ENCODE measurements at regions not wholly inside any gene's neighbourhood (a gene's known extent, or its start where the extent isn't known, plus 50 kb on each side); places are given as distances from the start of the nearest gene placed in this dataset.
A peak's percentile ranks its signal among the peaks of the same experiment; 100 is the strongest.

GRCh38 chr9:87324613-87325194, 173.0 kb upstream of the DAPK1 start:
- no peak for DNase-seq (ENCODE audit: low read depth in 2 of 2)

DNA sequence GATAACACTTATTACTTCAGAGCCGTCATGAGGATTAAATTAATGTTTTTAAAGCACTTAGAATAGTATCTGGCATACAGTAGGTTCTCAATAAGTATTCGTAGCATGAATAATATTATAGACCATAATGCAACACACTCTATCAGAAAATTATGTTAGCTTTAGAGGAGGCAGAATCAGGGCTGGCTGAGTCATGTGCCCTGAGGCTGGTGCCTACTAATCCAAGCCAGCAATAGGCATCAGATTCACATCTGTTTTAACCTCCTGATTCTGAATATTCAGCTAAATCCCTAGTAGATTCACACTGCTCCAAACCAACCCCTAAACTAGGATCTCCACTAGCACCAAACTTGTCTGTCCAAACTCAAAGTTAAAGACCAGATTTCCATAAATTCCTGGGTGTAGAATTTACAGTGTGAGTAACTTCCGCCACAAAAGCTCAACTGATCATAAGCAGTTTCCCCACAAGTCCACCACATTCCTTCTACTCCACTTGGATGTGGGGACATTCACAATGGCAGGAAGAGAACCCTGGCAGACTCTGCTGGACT, 170.0 kb upstream of the DAPK1 start:
- no peak for DNase-seq (ENCODE audit: low read depth in 2 of 2)

DNA sequence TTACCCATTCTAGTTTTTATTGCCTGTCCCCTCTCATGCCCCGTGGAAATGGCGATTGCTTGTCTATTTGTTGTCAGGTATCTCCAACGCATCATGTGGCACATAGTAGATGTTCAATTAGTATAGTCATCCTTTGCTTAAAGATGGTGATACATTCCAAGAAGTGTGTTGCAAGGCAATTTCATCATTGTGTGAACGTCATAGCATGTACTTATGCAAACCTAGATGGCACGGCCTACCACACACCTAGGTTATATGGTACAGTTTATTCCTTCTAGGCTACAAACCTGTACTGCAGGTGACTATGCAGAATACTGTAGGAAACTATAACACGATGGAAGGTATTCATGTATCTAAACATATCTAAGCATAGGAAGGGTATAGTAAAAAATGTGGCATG, 163.9 kb upstream of the DAPK1 start:
- no peak for DNase-seq (ENCODE audit: low read depth in 2 of 2)

DNA sequence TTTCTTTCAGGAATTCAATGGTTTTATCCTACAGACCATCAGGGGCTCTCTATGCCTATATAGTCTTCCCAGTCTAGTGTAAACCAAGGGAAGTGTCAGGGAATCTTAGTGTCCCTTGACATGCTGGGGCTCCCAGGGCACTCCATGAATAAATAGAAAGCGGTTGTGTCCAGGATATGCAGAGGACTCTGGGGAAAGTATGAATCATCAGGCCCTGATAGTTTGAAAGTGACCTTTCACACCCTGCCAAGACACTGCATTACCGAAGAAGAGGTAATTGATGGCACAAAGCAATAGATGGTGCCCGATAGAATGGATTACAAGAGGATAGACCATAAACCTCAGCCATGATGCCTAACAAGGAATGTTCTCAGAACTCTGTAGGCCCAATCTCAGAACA, 163.3 kb upstream of the DAPK1 start:
- DNase-seq (ENCODE audit: low read depth in 2 of 2): no peak

GRCh38 chr9:87336407-87336806, 161.3 kb upstream of the DAPK1 start:
- DNase-seq (ENCODE audit: low read depth in 2 of 2): no peak

DNA sequence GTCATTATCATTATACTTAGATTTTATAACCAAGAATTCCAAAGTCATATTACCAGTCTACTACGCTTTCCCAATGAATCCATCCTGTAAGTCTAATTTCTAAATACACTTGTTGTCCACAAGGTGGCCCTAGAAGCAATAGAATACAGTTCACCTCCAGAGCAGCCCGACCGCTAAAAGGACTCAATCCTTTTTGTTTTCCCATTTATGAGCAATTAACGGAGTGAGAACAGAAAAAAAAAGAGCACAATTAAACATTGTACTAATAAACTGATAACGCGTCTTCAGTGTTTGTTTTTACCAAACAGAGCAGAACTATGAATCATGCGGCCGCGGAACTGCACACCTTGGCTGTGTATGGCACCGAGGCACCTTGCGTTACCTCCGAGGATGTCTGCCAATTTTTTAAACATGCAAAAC, 160.7 kb upstream of the DAPK1 start:
- DNase-seq (ENCODE audit: low read depth in 2 of 2): peak in 1 of 2 experiments; percentile 4

DNA sequence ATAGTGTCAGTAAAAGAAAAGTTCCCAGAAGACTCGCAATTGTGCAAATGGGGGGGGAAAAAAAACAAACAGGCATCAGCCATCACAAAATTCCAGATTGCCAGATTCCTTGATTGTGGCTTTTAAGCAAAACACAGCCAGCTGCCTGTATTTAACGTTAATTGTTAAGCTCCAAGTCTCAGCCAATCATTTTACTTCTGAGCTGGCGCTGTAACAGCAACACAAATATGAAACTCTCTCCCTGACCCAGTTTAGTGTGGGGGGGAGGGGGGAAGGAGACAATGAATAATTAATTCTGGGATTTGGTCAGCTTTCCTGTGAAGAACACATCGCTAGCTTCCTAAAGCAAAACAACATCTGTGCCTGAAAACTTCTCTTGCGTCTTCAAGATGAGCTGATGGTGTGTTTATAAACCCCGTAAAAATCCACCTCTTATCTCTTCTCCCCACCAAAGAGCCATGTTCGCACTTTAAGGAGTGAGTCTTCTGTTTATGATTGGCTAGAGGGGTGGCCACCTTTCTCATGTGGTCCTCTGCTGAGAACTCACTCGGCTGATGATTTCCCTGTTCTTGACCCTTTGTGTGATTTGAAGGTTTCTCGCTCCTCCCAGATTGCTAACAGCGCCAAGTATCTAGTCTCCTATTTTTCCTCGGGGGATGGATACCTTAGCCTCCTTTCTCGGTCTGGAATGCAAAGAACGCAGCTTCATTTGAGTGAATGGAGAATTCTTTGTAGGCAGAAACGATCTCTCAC, 160.2 kb upstream of the DAPK1 start:
- DNase-seq (ENCODE audit: low read depth in 2 of 2): no peak

GRCh38 chr9:87338088-87338989, 159.3 kb upstream of the DAPK1 start:
- no peak for DNase-seq (ENCODE audit: low read depth in 2 of 2)

GRCh38 chr9:87340391-87340790, 157.3 kb upstream of the DAPK1 start:
- DNase-seq (ENCODE audit: low read depth in 2 of 2): no peak

DNA sequence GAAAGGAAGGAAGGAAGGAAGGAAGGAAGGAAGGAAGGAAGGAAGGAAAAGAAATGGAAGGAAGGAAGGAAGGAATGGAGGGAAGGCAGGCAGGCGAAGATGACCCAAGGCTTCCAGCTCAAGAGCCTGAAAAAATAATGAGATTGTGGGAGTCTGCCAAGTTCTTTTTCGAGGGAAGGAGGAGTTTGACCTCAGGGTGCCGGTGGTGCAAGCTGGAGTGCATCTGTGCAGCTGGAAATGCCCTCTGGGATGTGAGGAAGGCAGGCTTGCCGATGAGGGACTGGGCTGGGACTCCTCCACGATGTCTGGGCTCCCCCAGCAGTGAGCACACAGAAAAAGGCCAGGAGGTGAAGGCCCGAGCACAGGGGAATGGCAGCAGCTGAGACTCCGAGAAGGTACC, 154.9 kb upstream of the DAPK1 start:
- DNase-seq (ENCODE audit: low read depth in 2 of 2): no peak

GRCh38 chr9:87343816-87344430, 153.7 kb upstream of the DAPK1 start:
- no peak for DNase-seq (ENCODE audit: low read depth in 2 of 2)

- DNase-seq (ENCODE audit: low read depth in 2 of 2): no peak
Observed at GRCh38 chr9:87346061-87346665, 151.5 kb upstream of the DAPK1 start.

- no peak for DNase-seq (ENCODE audit: low read depth in 2 of 2)
Observed at GRCh38 chr9:87350915-87351314, 146.8 kb upstream of the DAPK1 start.

GRCh38 chr9:87353301-87353700, 144.4 kb upstream of the DAPK1 start:
- no peak for DNase-seq (ENCODE audit: low read depth in 2 of 2)

- no peak for DNase-seq (ENCODE audit: low read depth in 2 of 2)
Observed at GRCh38 chr9:87354147-87354546, 143.5 kb upstream of the DAPK1 start.

DNA sequence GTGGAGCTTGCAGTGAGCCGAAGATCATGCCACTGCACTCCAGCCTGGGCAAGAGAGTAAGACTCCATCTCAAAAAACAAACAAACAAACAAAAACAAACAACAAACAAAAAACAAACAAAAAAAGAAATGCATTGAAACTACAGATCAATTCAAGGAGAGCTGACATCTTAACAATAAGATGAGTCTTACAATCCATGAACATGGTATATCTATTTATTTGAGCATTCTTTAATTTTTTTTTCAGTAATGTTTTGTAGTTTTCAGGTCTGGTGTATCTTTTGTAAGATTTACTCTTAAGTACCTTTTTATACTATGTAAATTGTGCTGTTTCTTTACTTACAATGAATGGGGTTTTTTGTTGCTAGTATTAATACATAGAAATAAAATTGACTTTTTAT, 140.1 kb upstream of the DAPK1 start:
- no peak for DNase-seq (ENCODE audit: low read depth in 2 of 2)

DNA sequence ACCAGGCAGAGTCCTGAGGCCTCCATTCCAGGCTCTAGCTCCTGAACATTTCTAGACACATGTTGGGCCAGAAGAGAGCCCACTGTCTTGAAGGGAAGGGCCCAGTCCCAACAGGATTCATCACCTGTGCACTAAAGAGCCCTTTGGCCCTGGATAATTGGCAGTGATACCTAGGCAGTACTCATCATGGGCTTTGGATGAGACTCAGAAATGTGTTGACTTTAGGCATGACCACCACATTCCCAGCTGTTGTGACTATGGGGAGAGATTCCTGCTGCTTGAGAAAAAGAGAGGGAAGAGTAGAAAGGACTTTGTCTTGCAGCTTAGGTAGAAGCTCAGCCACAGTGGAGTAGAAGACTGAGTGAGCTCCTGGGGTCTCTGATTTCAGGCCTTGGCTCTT, 138.4 kb upstream of the DAPK1 start:
- no peak for DNase-seq (ENCODE audit: low read depth in 2 of 2)

DNA sequence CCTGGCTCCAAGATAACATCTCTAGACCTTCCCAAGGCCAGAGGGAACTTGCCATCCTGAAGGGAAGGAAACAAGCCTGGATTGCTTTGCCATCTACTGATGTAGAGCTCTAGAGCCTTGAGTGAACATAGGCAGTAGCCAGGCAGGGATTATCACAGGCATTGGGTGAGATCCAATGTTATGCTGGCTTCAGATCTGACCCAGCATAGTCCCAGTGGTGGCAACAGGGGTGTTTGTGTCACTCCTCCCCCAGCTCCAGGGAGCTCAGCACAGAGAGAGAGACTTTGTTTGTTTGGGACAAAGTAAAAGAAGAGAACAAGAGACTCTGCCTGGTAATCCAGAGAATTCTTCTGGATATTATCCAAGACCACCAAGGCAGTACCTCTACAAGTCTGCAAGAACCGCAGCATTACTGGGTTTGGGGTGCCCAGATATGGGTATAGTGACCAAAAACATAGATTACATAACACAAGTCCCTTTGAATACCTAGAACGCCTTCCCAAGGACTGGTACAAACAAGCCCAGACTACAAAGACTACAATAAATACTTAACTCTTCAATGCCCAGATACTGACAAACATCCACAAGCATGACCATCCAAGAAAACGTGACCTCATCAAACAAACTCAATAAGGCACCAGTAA, 137.6 kb upstream of the DAPK1 start:
- no peak for DNase-seq (ENCODE audit: low read depth in 2 of 2)

DNA sequence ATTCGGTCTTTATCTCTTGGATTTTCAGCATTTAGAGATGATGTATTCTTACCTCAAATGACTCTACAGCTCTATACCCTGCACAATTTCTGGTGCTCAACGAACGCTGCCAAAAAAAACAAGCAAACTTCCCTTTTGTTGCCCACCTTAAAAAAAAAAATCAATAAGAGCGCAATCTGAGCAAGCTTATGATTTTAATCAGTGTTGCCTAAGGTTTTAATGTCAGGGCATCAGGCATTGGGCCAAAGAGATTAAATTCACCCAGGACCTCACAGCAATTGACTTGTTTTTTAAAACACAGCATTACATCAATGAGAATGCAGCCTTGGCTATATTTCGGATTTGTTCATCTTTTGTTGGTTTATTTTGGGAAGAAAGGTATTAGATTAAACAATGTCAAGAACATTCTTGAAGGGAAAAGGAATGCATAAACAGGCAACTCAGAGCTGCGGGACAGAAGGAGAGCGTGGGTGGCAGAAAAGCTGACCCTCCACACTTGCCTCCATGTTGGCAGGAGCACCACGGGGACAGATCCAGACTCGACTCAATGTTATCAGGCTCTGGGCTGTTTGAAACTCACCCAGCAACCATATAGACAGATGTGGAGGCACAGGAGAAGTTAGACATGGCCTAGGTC, 127.5 kb upstream of the DAPK1 start:
- DNase-seq (ENCODE audit: low read depth in 2 of 2): no peak

DNA sequence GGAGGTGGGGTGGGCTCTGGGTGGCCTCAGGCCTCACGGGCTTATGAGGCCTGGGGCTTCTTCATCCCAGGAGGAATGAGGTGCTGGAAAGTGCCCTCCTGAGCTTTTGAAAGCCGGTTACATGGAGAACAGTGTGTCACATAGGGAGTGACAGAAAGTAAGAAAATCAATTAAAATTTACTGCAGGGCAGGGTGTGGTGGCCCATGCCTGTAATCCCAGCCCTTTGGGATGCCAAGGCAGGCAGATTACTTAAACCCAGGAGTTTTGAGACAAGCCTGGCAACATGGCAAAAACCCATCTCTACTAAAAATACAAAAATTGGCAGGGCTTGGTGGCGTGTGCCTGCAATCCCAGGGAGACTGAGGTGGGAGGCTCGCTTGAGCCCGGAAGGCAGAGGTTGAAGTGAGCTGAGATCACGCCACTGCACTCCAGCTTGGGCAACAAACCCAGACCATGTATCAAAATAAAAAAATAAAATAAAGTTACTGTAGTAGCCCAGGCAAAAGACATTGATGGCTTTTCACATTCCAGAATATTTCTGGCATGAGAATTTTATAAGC, 125.8 kb upstream of the DAPK1 start:
- no peak for DNase-seq (ENCODE audit: low read depth in 2 of 2)

All from stimulated activated CD4-positive, alpha-beta T cell treated with anti-CD3 and anti-CD28 coated beads, Interleukin-12 subunit alpha, Interleukin-12 subunit beta, amount 100 ng/mL, for 24 hours (primary cell).